ENCODE measurements at regions not wholly inside any gene's neighbourhood (a gene's known extent, or its start where the extent isn't known, plus 50 kb on each side); places are given as distances from the start of the nearest gene placed in this dataset.

DNA sequence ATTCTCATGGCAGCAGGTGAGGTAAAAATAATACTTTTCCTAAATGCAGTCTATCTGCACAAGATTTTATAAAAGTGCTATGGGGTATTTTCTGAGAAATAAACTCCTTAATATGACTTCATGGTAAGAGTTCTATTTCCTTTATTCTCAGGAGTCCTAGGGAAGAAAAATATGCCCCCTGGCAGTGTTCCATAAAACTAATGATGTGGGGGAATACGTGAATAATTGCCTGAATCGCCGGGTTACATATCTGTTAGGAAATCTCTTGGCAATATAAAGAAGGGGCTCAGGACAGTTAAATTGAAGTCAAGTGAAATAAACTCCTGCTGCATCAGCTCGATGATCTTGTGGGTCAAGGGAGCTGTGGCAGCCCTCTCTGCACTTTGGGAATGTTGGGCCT, 229.7 kb downstream of the MAFB start:
- TF ChIP-seq CTCF (IDR thresholded peaks at IDR 0.05): no peak
- no peak for TF ChIP-seq POLR2AphosphoS5 (IDR thresholded peaks at IDR 0.05)
- no peak for TF ChIP-seq POLR2A (IDR thresholded peaks at IDR 0.05)

Measured in sigmoid colon (tissue), 4 donors.